Effector CD8-positive, alpha-beta T cell (primary cell): ENCODE measurements at regions not wholly inside any gene's neighbourhood (a gene's known extent, or its start where the extent isn't known, plus 50 kb on each side); places are given as distances from the start of the nearest gene placed in this dataset.

Source experiments
- DNase-seq: peaks from one replicate; lab custom pipeline; 2025; lab: John Stamatoyannopoulos, UW

DNA sequence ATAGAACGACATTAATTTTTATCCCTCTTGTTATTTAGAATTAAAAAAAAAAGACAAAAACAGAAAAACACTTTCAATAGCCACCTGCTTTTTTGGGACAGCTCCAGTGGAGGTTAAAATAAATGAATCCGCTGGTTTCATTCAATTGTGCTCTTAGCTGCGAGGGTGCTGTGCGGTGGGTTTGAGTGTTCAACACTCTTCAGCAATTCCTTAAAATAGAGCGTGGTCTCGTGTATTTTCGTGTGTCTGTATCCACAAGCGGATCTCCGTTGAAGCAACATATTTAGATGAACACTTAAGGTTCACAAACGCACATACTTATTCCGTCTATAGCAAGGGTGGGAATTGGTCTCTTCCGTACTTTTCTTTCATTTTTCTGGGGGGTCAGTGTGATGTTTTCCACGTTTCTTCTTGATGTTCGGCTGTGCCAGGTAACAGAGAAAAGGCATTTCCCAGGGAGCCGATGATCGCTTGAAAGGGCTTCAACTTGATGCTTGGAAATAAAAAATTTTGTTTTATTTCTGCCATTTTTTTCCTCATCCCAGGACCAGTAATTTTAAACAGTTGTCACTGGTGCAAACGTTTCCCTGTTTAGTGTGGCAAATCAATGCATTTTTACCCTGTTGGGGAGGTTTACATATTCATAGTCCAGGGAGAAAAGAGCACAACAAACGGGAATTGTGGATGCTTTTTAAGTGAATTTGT, 297.9 kb downstream of the IRF8 start:
- DNase-seq: no peak

DNA sequence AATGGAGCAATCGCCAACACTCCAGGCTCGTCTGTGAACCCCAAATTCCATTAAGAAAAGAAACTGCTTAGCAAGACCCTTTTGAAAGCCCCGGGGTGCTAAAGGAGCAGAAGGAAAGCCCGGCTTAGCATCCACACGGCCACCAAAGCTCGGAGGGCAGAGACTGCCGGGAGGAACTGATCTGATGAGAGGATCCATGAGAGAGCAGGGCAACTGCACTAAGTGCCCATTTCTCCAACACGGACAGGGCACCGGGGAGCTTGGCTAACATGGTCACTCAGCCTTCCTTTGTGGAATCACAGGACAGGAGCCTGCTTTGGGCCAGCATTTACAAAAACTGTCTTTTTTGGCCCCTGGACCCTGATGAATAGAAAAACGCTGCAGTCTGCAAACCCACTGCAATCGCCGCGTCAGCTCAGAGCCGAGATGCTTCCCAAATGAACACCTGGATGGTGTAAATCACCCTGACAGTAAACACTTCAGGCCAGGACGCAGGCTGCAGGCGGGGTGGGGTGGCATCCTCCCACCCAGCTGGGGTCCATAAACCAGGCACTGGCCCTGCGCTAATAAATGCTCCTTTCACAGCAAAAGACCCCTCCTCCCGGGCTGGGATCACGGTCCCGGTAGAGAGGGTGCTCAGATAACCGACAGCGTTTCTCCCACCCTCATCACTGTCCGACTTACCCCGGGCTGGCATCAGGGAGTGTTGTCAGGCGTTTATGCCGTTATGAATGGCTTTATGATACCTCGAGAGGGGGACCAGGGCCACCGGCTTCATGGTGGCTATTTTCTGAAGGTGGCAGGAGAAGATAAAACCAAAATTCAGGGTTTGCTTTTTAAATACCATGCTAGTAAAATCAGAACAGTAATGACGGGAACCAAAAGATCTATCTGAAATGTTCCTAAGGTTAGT, 299.5 kb downstream of the IRF8 start:
- no peak for DNase-seq

DNA sequence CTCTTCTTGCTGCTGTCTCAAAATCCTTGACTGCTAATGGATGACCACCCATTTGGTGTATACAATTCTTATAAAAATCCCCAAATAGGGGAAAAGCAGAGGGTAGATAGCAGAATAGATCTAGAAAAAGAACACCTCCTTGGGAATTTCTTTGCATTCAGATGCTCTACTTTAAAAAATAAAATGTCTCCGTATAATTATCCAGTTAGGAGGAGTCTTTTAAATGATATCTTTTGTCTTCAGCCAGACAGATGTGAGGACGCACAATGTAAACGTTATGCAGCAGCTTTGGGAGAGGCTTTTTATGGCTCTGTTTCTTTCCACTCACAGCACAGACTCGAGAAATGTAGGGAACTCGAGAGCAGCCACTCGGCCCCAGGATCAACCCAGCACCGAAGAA, 300.2 kb downstream of the IRF8 start:
- no peak for DNase-seq

DNA sequence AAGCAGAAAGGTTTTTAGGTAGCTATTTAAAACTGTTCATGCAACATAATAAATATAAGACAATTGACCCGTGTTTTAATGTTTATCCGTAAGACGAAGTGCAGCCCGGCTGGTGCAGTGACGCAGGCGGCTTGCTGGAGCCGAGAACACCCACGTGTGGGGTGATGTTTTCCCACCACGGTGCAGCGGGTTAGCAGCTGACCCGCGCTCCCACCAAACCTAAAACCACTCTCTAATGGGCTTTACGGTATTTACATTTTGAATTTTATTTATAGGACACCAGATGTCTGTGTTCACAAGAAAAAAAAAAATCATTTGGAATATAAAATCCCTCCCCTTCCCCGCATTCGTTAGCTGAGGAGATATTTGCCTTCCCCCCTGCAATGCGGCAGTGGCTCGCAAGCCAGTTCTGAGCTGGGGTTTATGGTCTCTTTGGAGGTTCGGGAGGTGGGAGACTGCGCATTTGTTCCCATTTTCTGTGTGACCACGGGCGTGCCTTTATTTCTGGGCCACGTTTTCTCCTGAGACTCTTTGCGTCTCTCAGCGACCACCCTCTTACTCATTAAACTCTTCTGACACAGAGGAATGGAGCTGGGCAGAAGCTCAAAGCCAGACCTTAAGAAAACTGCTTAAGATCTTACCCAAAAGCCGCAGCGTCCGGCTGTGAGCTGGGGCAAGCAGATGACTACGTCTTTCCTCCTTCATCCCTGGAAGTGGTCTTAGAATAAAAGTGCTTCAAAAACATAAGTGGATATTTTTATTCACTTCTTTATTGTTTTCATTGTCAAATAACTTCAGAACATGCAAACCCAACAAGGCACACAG, 301.1 kb downstream of the IRF8 start:
- no peak for DNase-seq

DNA sequence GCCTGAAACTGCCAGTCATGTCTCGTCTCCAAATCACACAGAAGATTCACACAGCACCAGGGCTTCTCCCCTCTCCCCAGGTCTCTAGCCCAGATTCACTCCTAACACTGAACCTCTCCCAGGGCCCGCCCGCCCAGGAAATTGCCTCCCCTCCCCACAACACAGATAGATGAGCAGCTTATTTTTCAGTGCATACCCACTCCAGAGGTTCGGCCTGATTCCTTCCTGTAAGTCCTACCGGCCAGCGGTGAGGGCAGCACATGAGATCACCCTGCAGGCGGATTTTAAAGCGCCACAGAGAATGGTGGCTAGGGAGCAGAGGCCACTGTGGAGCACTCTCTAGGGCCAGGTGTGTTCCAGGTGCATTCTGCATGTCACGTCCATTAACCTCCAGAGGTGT, 301.8 kb downstream of the IRF8 start:
- no peak for DNase-seq

DNA sequence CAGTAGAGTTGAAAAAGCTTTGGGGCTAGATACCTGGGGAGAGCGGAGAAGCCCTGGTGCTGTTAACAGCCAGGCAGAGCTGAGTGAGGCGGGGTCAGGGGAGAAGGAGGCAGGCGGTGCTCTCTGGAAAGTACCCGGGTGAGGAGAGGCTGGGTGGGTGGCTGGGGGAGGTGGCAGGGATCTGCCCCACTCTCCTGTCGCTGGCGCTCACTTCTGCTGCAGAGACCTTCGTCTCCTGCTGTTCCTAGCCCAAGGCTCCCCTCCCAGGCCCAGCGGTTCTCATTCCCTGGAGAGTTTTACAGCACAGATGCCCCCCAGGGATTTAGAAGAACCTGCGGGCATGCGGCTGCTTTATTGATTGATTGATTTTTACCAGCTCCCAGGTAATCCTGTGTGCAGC, 302.8 kb downstream of the IRF8 start:
- no peak for DNase-seq

DNA sequence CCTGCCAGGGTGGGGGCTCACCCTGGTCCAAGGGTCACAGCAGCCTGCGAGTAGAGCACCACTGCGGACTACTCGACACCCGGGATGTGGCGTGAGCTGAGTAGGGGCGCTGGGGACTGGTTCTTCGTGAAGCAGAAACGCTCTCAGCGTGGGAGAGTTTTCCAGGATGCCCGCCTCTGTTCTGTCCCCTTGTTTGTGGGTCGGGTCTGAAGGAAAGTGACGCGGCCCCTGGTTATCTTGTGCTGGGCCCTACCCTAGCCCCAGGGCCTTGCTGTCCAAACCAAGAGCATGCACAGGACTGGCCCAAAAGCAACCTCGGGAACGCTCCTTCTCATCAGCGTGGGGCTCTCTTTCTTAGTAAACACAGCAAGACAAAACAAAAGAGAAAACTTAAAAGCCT, 303.3 kb downstream of the IRF8 start:
- DNase-seq: no peak

DNA sequence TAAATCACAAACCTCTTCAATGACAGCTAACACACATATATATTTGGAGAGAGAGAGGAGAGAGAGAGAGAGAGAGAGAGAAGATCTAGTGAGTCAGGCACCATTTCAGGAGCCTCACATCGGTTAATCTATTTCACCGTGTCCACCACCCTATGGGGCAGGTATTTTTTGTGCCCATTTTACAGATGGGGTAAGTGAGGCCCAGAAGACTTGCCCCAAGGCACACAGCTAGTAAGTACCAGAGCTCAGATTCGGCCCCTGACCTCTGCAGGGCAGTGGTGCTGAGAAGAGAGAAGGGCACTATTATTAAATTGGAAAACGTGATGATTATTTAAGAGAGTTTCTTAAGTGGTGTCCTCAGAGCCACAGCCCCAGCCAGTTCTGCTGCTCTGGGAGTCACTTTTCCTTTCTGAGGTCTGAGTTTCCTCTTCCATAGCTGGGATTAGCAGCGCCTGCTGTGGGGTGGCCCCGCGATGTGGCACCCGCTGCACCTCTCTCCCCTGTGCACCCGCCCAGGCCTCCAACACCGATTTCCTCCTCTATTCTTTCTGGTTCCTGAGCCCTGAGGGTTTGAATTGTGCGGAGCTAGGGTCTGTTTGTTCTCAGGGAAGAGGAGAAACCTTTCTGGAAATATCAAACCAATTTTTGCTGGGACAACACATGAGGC, 303.9 kb downstream of the IRF8 start:
- DNase-seq: no peak

DNA sequence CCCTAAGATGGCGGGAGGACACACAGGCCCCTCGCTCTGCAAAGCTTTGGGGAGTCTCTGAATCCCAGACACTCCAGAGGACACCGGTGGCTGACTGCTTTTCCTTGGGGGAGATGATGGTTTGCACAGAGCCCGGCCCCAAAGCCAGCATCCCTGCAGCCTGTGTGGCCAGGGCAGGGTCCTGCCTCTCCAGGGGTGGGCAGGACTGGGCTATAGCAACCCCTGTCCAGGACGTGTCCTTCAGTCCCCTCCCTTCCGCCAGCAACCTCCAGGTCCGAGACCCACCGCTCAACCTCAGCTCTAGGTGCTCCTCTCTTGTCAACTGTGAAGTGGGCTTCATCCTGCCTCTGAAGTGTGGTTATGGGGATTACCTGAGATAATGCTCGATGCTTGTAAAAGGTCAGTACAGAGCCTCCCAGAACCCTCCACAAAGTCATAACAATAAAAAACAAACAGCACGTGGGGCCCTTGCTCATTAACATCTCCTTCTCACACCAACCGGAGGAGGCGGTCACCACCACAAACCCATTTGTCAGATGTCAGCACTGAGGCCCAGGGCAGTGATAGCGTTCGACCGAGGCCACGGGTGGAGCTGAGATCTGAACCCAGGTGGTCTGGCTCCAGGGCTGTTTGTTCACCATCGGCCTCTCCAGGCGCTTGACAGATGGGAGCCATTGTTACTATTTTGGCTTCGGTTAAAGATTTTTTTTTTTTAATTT, 304.8 kb downstream of the IRF8 start:
- no peak for DNase-seq

DNA sequence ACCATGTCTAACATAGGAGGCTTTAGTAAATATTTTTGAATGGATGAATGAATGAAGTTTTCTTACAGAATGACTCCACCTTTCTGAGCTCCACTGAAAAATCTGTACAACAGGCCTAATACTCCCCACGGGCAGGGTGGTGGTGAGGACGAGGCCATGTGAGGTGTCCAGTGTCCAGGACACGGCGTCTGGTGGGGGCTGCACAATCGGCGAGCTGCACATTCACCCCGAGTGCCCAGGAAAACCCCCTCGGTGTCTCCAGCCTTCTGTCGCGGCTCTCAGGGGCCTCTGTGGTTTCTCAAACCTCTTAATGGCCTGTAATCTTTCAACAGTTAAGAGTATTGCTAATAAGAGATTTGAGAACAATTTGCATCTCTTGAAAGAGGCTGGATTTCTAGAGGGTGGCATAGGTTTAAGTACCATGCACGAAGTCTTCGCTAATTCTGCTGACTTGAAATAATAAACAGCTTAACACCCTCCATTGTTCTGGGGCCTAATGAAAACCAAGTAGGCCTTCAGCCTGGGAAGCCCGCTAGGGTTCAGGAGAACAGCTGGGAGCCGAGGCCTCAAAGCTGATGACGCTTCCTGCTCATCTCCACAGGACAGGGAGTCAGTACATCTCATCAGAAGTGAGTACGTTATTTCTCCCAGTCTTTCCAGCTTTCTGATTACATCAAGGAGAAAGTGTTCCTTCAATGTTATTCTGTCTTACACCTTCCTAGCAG, 304.6 kb upstream of the FOXF1 start:
- no peak for DNase-seq

DNA sequence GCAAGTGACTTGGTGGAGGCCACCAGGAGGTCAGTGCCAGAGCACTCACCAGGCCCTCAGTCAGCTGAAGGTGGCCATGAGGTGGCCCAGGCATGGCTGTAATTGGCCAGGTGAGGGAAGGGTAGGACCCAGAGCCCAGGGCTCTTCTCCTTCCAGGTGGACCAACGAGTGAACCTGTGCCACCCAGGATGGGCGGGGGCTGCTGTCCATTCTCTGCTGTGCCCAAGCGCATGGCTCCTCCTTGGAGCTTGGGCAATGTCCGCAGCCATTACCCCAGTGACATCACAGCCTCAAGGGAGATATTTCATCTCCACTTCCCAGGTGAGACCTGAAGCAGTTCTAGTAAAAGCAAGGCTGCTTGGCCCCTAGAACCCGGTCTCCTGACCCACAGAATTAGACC, 303.0 kb upstream of the FOXF1 start:
- no peak for DNase-seq

DNA sequence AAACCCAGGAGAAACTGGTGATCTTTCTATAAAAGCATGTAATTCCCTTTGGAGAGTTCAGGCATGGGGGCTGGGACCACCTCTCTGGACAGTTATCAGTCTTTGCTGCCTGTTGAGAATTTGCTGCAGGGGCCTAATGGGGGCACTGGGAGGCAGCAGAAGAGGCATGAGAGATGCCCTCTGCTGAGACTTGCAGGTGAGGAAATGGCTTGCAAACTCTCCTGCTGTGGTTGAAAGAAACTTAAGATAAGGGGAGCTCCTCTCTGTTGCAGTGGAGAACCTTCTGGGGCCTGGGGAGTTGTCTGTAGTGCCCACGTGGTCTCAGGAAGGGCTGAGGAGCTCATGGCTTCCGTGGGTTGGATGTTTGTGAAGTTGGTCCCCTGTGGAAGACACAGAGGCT, 301.1 kb upstream of the FOXF1 start:
- DNase-seq: no peak

DNA sequence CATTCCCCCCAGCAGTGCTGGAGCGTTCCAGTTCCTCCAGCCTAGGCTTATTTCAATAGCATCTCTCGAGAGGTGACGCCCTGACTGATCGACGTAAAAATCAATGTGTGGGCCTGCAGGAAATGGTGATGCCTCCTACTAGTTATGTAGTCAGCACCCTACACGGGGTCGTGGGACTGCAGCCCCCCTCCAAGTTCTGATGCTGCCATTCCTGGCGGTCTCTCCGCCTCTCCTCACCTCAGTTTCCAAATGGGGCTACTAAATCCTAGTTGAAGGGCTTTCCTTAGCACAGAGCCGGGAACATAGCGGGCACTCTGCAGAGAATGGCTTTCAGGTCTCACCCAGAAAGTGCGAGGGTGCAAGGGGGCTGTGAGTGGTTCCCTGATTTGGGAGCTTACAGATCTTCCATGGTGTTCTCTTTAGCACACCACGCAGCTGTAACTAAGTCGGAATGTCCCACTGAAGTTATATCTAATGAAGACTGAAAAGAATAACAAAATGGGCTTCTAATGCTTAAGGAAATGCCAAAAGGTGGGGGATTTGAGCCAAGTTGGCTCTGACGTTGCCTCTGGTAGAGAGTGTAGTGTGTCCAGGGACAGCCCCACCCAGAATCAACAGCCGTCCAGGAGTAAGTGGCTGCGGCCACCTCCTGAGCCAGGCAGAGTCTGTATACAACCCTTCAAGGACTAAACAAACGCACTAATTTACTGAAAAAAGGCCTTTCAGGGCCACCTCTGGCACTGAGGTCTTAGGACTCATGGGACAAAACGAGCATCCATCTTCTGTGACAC, 299.7 kb upstream of the FOXF1 start:
- no peak for DNase-seq

DNA sequence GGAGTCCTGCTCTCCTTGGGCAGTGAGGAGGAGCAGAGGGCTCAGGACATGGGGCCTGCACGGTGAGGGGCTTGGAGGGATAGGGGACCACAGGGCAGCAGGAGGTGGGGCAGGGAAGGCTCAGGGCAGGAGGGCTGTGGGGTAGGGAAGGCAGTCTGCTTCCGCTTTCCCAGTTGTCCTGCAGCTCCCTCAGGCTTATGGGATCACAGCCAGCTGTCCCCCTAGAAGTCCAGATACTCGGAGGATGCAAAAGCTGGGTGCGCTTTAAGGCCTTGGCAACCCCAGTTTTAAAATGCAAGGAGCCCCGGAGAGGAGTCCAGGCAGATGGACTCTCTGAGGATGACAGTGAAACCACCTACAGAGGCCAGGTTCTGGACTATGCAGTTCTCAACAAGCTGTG, 299.1 kb upstream of the FOXF1 start:
- DNase-seq: no peak

DNA sequence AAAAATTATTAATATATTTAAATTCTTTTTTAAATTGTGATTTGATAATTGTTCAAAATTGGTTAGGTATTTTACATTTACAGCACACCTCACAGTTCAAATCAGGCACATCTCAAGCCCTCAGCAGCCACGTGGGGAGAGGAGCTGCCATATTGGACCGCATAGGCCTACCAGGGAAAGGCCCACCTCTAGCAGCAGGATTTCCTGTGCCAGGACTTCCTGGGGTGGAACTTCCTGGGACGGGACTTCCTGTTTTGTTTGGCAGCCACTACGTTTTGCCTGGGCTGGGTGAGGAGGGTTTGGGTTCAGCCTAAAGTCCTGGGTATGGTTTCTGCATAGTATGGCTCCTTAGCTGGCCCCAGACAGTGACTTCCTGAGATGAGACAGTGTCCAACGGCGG, 298.5 kb upstream of the FOXF1 start:
- DNase-seq: no peak

DNA sequence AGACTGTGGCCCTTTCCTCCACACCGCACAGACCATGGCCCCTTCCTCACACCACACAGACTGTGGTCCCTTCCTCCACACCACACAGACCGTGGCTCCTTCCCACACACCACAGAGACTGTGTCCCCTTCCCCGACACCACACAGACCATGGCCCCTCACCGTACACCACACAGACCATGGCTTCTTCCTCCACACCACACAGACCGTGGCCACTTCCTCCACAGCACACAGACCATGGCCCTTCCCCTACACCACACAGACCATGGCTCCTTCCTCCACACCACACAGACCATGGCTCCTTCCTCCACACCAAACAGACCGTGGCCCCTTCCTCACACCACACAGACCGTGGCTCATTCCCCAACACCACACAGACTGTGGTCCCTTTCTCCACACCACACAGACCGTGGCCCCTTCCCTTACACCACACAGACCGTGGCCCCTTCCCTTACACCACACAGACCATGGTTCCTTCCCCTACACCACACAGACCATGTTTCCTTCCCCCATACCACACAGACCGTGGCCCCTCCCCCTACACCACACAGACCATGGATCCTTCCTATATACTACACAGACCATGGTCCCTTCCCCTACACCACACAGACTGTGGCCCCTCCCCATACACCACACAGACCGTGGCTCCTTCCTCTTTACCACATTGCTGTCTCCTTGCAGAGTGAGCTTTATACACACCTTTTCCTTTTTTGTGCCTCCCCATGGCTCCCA, 297.5 kb upstream of the FOXF1 start:
- no peak for DNase-seq

DNA sequence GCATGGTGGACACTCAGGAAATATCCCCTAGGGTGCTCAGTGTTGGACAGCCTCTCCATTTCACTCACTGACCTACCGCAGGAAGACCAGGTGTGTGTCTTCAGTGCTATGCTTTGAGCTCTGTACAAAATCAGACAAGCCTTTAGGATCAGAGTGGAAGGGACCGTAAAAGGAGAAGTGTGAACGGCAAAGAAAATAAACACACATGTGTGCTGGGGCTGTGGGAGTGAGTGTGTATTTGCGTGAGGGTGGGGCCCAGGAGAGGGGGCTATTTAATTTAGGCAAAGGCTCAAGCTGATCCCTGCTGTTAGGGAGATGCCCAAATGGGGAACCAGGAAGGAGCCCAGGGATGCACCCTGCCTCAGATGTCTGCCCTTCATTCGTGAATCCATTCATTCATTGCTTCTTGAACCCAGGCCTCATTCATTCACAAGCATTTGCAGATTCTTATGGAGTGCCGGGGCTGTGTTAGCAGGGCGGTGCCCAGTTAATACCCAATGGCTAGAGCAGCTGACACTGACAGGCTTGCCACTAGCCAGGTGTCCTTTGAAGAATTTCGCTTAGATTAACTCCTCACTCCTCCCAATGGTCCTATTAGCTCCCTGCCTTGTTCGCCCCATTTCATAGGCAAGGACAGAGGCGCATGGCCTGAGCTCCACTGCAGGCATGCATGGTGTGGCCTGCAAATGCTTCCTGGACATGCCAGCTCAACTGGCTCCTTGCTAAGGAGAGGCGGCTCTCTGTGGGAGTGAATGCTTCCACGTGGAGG, 296.7 kb upstream of the FOXF1 start:
- DNase-seq: no peak
